OCI-M1 (cell line): ENCODE measurements at regions not wholly inside any gene's neighbourhood (a gene's known extent, or its start where the extent isn't known, plus 50 kb on each side); places are given as distances from the start of the nearest gene placed in this dataset.

Source experiments
- DNase-seq: peaks from one replicate; lab custom pipeline; 2025; lab: John Stamatoyannopoulos, UW

DNA sequence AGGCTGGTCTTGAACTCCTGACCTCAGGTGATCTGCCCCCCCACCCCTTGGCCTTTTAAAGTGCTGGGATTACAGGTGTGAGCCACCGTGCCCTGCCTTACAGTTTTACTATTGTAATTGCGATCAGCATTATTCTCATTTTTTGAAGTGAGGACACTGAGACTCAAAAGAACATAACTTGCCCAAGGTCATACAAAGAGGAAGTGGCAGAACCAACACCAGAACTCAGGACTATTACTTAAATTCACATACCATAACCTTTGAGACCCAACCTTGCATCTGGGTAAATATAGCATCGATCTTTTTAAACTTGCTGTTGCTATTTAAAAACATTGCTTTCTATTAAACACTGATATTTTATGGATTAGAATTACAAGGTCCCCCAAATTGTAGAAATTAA, 54.2 kb downstream of the FOXI1 start:
- DNase-seq, result no peak

DNA sequence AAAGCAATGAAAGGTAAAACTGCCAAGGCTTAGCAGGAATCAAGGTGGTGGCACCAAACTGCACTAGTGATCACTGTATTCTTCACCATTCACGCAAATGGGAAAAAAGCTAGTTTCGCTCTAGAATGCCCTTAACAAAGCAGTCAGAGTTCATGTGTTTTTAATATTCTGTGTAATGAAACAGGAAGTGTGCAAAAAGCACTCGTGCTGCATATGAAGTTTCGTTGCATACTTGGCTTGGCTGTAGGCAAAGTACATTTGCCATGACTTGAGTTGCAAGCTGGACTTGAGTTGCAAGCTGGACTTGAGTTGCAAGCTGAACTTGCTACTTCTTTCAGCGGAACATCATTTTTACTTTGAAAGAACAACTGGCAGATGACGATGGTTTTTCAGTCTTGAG, 55.4 kb downstream of the FOXI1 start:
- no peak for DNase-seq

DNA sequence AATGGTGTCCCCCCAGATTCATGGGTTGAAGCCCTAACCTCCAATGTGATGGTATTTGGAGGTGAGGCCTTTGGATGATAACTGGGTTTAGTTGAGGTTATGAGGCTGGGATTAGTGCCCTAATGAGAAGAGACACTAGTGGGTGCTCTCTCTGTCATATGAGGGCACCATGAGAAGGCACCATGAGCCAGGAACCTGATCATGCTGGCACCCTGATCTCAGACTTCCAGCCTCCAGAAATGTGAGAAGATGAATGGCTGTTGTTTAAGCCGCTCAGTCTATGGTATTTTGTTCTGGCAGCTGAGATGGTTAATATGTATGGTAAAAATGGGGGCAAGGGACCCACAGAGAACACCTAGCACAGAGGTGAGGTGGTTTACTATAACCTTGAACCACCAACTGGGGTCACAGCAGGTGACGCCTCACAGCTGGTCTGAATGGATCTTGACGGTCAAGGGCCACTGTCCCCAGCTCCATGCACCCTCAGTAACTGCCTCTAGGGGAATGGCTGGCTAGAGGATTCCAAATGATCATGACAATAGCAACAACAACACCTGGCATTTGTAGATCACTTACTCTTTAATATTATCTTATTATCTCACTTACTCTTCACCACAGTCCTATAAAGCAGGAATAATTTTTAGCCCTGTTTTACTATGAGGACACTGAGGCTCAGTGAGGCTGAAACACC, 57.1 kb downstream of the FOXI1 start:
- no peak for DNase-seq

DNA sequence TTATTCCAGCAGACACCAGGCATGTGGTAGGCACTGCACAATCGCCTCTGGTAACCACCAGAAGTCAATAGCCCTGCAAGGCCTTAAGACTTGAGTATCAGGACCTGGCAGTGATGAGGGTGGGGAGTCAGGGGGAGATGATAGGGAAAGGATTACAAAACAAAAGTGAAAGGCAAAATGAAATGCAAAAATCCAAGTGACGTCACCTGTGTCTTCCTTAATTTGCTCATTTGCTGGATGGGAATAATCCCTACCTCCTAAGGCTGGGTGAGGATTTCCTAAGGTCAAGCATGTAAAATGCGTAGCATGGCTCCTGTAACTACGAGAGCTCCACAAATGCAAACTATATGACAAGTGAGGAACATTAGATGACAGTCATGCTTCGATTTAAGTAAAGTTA, 58.4 kb downstream of the FOXI1 start:
- DNase-seq, result no peak

DNA sequence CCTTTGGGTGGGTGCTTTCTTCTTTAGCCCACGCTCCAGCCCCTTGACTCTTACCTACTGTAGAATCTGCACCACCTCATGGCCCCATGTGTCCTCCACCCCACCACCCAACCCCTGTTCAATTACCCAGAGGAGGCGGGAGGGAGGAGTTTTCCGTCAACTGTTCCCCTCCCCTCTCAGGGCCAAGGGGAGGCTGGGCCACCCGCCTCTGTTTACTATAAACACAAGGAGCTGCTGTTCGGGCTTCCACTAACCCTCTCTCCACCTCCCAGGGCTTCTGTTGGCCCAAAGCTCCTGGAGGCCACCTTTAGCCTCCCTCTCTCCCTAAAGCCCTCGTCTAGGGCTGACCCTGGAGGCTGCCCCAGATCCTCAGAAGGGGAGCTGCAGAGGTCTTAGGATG, 59.2 kb downstream of the FOXI1 start:
- no peak for DNase-seq

DNA sequence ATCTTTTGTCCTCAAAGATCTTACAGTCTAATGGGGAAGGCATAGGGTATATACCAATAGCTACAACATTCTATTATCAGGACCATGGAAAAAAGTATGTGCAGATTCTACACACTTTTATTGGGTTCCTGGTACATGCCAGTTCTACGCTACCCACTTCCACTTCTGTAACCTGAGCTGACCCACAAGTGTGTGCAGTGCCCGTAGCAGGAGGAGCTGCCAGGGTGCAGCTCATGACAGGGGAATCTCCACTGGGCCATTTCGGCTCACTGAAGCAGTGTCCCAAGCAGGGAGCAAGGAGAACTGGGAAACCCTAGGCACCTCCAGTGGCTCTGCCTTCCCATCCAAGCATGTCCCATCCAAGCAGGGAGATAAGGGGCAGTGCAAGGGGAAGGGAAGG, 60.4 kb downstream of the FOXI1 start:
- DNase-seq, result no peak

DNA sequence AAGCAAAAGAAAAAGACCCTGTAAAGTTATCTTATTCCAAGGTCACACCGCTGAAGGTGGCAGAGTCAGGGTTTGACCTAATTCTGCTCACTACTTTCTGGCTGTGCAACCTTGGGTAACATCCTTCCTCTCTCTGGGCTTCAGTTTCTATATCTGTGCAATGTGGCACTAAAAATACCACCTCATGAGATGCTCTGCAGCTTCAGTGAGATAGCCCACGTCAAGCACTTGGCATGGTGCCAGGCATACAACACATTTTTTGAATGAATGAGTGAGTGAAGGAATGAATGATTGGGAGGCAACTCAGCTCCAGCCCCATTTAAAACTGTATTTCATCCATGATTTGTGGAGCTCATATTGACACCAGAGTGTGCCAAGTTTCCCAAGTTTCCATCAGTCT, 62.3 kb downstream of the FOXI1 start:
- no peak for DNase-seq

DNA sequence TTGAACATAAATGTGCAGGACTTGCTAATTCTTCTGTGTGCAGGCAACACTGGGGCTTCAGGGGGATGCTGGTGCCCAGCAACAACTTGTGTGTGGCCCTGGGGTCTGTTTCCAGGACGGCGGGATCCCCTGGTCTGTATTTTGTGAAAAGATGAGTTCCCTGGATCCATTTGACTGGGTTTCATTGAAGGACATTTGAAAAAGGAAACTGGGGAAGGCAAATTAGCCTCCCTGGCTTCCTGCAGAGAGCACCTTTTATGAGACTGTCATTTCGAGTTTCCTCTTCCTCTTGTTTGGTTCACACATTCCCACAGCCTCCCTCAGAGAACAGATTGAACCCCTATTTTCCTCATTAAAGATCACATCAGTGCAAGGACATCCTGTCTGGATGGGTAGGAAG, 63.1 kb downstream of the FOXI1 start:
- no peak for DNase-seq

DNA sequence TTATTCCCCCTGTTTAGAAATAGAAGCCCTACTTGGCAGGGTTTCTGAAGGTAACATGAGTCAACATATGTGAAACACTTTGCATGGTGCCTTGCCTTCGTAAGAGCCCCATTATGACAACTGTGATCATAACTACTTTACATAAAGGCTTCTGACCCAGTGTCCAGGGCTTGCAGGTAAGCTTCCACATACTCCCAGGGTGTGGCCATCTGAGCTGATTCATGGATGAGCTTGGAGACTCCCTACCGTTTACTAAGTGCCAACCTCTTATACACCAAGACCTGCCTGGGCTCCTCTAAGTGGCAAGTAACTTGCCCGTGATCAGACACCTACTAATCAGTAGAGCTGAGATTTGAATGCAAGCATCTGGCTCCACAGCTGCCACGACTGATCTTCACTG, 62.8 kb upstream of the C5orf58 start:
- no peak for DNase-seq

DNA sequence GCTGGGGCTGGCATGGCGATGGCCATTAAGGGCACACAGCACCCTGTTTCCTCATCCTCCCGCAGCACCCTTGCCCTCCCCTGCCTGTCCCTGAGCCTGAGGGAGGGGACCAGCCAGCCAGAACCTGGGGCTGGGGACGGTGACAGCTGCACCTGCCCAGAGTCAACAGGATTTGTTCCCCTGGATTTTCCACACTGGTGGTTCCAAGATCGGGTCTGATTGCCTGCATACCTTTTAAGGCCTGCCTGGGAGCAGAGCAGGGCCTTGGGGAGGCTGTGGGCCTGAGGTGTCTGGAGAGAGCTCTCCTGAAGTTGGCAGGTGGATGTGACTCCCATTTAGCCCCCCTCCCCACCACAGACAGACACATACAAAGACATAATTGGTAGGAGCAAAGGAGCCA, 61.0 kb upstream of the C5orf58 start:
- DNase-seq, result no peak

DNA sequence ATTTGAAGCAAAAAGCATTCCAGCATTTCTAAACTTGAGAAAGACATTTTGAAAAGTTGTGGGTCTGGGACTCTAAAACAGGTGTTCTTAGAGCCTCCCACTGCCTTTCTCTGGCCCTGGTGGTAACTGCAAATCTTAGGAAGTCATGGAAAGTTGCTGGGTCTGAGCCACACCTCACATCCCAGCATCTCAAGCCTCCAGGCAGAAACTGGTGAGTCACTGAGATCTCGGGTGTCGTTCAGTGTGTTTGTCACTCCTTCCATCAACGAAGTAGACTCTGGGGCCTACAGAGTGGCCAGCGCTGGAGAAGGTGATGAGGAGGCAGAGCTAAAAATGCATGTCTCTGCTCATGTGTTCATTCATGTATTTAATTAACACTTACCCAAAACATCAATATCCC, 59.6 kb upstream of the C5orf58 start:
- DNase-seq, result no peak

DNA sequence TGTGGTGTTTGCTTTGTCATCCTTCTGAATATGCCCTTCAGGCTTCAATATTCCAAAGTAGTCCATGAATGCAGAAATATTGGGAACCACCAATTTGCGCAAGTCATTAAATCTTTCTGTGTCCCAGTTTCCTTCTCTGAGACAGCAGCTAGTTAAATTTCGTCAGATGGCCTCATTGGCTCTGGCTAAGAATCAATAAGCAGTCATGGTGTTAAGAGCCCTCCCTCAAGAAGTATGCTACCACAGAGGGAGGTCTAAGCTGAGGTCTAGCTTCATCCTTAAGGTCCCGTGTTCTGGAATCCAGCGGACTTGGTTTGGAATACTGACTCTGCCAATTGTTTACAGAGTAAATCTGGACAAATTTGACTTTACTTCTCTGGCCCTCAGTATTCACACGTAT, 59.1 kb upstream of the C5orf58 start:
- no peak for DNase-seq

DNA sequence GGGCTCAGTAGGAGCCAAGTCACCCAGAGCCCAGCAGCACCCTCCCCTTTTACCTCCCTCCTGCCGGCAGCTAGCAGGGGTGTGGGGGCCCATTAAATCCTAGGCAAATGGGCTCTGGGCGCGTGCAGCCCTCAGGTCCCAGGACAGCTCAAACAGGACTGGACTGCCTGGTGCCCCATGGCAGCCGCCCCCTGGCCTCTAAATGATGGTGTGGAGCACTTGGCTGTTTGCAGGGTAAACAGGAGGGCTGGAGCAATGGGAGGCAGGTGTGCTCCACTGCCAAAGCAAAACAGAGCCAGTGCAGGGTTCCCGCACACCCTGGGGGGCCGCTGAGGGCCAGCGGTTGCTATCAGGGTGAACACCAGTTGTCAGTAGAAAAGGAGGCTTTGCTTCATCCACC, 55.9 kb upstream of the C5orf58 start:
- no peak for DNase-seq

DNA sequence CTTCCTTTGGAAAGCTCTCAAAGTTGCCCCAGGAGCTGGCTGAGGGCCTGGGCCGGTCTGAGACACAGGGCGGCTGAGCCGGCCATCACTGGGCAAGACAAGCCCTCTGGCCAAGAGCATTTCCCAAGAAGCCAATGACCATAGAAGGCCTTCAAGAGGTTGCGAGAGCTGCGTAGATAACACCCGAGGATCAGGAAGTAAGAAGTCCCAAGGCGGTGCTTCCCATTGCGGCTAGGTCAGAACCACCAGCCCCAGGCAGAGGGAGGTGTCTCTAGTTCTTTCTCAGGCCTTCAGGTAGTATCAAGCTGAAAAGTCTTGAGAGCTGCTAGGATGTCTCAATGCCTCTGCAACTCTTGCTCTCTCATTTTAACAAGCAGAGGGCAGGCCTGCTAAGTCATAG, 54.0 kb upstream of the C5orf58 start:
- DNase-seq, result no peak

DNA sequence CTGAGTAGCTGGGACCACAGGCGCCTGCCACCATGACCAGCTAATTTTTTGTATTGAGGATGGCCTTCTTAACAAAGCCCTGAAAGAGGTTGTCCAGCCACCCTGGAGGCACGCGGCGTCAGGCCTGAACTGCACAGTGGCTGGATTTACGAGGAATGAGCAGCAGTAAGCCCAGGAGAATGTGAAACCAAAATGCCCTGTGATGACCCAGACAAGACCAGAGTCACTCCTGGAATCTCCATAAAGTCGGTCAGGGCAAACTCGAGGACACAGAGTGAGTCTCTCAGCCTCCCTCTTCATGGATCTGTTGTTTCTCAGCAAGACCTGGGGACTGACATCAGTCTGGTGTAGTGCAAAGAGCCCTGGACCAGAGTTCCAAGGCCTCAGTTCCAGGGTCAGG, 53.2 kb upstream of the C5orf58 start:
- DNase-seq, result no peak

DNA sequence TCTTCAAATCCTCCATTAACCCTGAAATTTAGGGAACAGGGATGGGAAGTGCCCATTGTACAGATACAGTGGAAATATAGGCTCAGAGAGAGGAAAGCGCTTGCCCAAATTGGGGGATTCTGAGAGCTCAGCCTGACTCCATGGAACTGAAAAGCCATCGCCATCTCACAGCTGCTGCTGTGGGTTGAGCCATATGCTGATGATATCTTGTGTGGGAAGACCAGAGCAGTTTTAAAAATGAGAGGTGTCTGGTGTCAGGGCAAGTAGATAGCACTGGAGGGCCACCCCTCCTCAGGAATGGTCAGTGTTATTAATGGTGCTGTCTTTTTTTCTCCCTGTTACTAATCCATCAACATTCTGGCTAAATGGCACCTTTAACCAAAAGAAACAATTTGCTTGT, 50.9 kb upstream of the C5orf58 start:
- DNase-seq, result peak; percentile 54

DNA sequence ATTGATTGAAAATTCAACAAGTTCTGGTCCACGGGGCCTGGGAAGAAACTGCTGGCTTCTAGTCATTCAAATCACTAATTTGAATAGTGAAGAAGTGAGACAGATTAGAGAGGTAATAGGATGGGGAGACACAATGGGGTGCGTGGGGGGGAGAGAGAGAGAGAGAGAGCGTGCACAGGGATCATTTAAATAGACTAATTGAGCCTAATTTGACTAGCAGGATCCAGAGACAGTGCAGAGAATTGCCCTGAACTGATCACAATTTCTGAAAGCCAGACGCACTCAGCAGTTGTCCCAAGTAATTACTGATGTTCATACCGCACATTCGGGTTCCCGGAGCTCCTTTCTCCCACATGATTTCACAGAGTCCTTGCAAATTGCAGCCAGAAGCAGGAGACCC, 50.3 kb upstream of the C5orf58 start:
- no peak for DNase-seq
